ENCODE measurements at regions not wholly inside any gene's neighbourhood (a gene's known extent, or its start where the extent isn't known, plus 50 kb on each side); places are given as distances from the start of the nearest gene placed in this dataset.
"Not testable (repeated sequence)": the region's sequence is repeated elsewhere in the genome, so short reads cannot be mapped to it uniquely, and the experiment has no call there.

DNA sequence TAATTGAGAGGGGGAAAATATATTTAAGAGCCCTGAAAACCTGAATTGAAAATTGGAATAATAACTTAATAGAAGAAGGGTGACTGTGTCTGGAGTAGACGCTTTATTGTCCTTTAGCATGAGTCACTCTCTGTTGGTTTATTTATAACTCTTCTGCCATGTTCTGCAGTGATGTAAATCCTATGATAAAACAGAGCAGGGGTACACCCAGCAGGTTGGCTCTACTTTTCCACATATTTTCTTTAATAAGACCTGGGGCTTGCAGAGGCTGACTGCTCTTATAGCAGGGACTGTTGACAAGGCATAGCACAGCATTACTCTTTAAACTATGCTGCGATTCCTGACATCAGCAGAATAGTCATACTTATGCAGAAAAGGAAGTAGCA, 389.9 kb upstream of the PCDH9 start:
- DNase-seq, result peak; percentile 70

DNA sequence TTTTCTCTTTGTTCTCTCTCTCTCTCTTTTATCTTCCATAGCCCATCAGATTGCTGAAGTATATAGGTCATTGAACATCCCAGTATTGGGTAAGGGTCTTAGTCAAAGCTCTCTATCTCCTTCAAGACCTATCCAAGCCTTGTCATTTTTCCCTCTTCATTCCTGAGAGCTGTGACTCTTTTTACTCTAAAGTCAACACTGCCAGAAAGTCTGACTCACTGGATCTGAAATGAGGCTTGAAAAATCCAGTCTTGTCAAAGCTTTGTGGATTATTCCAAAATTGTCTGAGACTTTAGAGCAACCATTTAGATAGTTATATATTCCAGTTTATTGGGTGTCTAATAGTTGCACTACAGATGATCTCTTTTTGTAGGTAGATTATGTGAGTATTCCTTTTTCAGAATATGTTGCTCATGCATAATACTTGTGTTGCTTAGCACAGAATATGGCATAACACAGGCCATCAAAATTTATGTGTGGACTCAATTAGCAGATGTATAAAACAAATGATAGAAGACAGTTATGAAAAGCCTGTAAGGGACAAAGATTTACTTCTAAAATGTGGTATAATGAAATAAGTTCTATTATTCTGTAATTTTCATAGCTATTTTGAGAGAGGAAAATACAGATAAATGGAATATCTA, 389.3 kb upstream of the PCDH9 start:
- DNase-seq, result peak; percentile 82

DNA sequence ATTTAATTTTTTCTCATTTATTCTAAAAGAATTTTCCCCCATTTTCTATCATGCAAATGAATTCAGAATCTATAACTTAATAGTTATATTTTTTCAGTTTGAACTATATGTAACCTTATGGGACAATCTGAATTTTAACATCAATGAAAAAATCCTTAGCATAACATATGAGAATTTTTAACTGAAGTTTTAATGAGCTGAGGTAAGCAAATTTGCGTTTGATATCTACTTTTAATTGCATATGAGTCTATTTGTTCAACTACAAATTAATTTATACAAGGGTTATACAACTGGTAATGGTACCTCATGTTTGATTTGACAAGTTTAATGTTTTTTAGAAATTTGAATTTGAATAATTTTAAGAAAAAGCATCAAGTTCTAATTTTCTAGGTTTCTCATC, 384.4 kb upstream of the PCDH9 start:
- DNase-seq, result no peak

DNA sequence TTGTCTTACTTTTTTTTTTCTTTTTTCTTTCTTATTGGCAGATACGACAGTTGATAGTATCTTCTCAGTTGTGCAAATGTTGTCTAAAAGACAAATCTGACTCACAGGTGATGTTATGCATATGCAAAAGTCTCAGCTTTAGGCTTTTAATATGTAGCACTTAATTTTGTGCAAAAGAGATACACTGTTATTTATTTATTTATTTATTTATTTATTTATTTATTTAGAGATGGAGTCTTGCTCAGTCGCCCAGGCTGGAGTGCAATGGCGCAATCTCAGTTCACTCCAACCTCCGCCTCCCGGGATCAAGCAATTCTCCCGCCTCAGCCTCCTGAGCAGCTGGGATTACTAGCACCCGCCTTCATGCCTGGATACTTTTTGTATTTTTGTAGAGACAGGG, 383.9 kb upstream of the PCDH9 start:
- no peak for DNase-seq

DNA sequence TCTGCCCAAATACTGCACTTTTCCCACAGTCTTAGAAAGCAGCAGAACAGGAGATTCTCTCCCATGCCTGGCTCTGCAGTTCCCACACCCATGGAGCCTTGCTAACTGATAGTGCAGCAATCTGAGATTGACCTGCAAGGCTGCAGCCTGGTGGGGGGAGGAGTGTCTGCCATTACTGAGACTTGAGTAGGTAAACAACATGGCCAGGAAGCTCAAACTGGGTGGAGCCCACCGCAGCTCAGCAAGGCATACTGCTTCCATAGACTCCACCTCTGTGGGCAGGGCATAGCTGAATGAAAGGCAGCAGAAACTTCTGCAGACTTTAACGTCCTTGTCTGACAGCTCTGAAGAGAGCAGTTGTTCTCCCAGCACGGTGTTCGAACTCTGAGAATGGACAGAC, 358.5 kb upstream of the PCDH9 start:
- DNase-seq, result no peak

DNA sequence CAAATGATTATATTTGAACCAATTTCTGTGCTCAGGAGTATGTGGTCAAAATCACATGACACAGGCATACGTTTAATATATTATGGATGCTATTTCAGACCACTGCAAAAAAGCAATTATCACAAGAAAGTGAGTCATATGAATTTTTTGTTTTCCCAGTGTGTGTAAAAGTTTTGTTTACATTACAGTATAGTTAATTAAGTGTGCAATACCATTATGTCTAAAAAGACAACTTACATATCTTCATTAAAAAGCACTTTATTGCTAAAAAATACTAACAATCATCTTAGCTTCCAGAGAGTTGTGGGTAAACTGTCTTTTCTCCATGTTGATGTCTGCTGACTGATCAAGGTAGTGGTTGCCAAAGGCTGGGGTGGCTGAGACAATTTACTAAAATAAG, 347.2 kb upstream of the PCDH9 start:
- no peak for DNase-seq

DNA sequence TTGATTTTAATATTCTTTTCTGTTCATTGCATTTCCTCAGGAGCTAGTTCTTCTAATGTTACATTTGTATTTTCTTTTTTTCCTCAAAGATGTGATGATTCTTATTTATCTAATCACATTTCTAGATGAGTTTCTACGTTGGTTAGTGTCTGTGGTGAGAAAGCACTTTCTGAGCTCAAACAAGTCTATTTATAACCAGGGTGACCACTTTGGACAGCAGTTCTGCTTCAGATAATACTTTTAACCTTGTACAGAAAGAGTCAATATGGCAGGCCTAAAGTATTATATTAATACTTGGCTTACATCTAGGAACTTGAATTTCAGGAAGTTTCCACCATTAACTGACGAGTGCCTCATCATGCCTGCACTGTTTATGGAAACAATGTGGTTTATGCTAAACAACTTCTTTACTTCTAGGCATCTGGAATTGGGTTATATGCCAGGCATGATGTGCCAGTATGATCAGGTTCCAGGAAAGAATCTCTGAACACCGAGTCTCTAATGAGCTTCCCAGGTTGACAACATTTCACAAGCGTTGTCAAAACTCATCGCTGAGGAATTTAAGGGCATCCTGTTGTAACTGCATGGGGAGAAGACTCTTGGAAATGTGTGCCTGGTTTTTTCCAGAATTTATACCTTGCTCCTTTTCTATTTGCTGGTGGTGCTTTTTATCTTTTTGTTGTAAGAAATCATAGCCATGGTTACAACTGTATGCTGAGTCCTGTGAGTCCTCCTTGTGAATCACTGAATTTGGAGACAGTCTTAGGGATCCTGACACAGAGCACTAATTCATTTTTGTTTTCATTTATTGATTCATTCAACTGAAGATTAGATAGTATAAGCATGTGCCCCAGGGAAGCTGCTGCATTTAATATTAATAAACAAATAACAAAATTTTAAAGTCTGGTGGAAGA, 344.4 kb upstream of the PCDH9 start:
- DNase-seq, result peak; percentile 54

DNA sequence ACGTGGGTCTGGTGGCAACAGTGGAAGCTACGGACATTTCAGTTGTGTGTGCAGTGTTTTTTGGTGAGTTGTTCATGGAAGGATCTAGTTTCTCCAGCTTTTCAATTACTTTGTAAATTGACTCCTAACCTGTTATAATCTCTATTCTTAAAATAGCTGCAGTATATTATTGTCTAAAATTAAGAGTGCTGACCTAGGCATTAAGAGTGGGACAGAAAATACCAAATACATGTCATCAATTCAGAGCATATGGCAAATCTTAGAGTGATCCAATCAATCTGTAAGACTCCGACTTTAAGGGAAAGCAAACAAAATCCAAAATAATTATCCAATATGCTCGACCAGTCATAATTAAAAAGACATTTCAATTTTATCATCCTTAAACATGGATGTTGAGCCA, 338.1 kb upstream of the PCDH9 start:
- no peak for DNase-seq

DNA sequence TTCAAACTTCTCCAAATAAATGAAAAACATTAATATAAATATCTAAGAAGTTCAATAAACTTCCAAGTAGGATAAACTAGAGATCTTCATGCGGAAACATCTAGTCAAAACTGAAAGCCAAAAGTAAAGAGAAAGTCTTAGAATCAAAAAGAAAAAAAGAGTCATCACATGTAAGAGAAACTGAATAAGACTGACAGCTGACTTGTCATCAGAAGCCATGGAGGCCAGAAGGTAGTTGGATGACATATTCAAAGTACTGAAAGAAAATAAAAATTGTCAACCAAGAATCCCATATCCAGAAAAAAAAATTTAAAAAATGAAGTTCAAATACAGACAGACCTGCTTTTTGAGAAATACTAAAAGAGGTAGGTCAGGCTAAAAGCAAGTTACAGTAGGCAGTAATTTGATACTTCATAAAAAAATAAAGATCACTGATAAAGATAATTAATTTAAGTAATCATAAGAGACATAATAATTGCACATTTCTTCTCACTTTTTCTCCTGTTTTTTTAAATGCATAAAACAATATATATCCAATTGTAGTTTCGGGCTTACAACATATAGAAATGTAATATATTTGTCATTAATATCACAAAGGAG, 327.6 kb upstream of the PCDH9 start:
- DNase-seq, result peak; percentile 8

DNA sequence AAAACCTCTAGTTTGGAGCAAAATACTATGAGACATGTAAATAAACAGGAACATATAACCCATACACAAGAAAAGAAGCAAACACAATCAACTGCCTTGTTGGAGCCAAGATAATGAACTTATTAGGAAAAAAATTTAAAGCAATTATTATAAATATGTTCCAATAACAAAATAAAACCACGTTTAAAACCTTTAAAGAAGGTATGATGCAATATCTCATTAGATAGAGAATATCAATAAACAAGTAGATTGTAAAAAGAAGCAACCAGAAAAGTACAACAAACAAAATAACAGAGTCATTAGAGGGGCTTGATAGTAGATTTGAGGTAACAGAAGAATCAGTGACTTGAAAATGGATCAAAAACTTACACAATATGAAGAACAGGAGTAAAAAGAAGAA, 327.0 kb upstream of the PCDH9 start:
- no peak for DNase-seq

DNA sequence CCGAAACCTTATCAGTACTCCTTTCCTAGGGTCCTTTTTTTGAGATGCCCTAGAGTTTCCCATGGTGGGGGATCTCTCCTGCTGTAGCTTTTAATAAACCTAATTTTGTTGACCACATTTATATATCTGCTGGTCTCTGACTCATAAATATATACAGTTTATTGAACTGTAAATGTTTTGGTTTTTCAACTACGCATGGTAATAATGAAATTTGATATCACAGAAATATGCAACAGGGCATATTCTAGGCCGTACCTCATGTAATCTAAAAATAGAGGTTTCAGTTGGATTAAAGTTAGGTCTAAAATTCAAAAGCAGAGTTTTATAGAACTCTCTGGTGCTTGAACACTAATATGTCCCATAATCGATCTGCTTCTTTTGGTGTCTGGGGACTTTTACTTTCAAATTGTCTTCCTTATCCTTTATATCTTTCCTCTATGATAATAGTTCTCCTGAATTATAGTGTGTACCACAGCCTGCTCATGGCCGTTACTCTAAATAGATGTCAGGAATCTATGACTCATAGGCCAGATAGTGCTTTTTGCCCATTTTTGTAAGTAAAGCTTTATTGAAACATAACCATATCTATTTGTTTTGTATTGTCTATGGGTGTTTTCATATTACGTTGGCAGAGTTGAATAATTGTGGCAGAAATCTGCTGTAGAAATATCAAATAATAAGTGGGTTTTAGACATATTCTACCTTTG, 324.8 kb upstream of the PCDH9 start:
- peak; percentile 33 for DNase-seq

DNA sequence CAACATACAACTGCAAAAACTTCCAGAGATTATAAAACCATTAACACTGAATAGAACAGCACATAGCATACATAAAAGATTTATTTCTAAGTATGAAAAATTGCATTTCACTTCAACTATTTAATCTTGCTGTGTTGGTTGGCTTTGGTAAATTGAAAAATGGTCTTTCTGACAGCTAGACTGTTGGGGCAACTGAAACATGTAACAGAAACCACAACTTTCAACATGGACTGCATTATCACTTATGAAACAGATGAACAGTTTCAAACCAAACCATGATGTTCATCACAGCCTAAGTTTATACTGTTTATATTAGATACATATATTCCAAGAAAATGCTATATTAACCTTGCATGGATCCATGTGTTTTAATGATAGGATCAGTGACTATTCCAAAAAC, 324.1 kb upstream of the PCDH9 start:
- DNase-seq, result peak; percentile 70

DNA sequence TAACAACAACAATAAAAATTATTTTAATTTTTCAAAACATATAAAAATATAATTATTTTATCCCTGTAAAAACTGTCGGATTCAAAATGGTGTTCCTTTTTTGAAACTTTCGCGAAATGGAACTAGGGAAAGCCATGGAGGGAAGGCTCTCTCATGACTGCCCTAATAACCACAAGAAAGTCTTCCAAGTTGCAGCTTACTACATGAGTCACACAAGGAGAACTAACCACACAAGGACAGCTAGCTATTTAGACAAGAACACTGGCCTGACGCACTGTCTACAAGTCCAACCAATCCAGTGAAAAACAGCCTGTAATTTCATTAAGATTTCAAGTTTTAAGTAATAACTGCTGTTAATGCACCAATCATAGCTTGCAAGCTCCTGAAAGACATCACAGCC, 319.2 kb upstream of the PCDH9 start:
- DNase-seq, result peak; percentile 74

DNA sequence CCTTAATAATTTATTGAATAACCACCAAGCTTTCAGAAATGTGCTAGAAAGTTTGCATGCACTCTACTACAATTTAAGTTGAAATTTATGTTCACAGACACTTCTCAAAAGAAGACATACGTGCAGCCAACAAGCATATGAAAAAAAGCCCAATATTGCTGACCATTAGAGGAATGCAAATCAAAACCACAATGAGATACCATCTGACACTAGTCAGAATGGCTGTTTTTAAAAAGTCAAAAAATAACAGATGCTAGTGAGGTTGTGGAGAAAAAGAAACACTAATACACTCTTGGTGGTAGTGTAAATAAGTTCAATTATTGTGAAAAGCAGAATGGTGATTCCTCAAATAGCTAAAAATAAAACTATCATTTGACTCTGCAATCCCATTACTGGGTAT, 308.8 kb upstream of the PCDH9 start:
- peak; percentile 38 for DNase-seq

DNA sequence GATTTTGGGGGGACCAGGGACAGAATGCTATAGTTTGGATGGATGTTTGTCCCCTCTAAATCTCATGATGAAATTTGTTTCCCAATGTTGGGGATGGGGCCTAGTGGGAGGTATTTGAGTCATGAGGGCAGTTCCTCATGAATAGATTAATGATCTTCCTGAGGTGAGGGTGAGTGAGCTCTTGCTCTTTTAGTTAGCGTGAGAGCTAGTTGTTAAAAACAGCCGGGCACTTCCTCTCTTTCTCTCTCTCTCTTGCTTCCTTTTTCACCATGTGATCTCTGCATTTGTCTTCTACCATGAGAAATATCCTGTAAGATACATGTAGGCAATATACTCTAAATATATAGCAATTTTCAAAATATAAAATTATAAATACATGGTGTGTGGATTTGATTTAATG, 290.8 kb upstream of the PCDH9 start:
- DNase-seq, result no peak

DNA sequence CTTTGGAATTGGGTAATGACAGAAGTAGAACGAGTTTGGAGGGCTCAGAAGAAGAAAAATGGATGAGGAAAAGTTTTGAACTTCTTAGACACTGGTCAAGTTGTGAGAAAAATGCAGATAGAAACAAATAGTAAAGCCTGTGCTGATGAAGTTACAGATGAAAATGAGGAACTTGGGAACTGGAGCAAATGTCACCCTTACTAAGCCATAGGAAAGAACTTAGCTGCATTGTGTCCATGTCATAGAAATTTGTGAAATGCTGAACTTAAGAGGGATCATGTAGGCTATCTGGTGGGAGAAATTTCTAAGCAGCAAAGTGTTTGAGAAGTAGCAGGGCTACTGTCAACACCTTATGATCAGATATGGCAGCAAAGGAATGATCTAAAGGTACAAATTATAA, 289.2 kb upstream of the PCDH9 start:
- DNase-seq, result no peak

DNA sequence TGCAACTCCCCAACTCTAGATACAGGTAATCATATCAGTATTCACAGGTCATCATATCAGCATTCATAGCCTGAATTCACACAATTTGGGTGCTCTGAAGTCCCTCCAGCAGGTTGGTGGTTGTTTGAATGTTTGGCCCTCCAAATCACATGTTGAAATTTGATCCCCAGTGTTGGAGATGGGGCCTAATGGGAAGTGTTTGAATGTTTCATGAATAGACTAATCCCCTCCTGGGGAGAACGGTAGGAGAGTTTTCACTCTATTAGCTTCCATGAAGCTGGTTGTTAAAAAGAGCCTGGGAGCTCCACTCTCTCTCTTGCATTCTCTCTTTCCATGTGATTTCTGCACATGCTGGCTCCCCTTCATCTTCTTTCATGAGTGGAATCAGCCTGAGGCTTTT, 288.6 kb upstream of the PCDH9 start:
- DNase-seq, result no peak

DNA sequence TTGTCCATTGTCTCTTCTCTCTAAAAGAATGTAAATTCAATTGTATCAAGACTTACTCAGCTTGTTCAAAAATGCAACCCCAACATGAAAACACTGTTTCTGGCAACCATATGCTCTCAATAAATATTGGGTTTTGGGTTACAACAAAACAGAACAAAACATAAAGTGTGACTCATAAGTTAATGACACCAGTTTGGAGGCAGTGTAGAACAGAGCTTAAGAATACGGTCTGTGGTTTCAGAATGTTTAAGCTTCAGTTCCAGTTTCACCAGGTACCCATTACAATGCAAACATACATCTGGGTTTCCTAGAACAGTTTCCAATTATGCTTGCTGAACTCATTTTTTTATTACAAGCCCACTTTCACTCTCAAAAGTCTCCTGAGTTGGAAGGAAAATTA, 285.8 kb upstream of the PCDH9 start:
- peak; percentile 72 for DNase-seq

DNA sequence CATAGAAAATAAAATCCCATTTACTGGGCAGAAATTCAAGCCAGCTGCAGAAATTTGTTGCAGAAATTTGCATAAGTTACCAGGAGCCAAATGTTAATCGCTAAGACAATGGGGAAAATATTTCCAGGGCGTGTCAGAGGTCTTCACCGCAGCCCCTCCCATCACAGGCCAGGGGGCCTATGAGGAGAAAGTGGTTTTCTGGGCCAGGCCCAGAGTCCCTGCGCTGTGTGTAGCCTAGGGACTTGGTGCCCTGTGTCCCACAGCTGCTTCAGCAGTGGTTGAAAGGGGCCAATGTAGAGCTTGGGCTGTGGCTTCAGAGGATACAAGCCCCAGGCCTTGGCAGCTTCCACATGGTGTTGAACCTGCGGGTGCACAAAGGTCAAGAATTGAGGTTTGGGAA, 278.9 kb upstream of the PCDH9 start:
- DNase-seq, result no peak

DNA sequence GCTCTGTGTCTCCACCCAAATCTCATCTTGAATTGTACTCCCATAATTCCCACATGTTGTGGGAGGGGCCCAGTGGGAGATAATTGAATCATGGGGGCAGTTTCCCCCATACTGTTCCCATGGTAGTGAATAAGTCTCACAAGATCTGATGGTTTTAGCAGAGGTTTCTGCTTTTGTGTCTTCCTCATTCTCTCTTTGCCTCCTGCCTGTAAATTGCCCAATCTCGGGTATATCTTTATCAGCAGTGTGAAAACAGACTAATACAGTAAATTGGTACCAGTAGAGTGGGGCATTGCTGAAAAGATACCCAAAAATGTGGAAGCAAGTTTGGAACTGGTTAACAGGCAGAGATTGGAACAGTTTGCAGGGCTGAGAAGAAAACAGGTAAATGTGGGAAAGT, 278.1 kb upstream of the PCDH9 start:
- not testable (repeated sequence) for DNase-seq

DNA sequence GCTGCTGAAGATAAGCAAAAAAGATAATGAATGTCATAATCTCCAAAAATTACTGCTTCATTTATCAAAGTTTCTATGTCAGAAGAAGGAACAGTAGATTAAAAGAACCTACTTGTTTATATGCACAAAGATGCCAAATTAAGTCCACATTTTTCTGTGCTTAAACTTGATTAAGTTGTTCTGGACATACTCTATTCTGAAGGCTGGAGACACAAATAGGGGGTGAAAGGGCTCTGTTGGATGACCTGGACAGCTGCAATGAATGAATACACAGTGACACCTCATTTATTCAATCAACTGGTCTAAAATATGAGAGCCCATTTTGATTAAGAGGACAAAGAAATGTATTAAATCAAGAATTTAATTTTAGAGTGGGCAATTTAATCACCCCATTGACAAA, 276.3 kb upstream of the PCDH9 start:
- no peak for DNase-seq

DNA sequence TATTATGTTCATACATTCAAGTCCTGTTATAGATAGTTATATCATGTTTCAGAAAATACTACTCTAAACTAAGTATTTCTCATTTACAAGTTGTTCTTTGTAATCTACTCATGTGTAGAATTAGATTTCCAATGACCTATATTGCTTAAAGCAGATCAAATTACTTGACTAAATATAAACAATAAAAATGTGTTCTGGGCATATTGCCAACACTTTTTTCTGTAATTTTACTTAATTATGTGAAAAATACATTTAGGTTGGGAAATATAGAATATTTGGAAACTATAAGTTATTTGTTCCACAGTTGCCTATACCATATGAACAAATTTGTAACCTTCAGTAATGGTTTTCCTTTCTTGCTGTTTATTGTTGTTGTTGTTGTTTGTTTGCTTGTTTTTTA, 275.2 kb upstream of the PCDH9 start:
- no peak for DNase-seq

DNA sequence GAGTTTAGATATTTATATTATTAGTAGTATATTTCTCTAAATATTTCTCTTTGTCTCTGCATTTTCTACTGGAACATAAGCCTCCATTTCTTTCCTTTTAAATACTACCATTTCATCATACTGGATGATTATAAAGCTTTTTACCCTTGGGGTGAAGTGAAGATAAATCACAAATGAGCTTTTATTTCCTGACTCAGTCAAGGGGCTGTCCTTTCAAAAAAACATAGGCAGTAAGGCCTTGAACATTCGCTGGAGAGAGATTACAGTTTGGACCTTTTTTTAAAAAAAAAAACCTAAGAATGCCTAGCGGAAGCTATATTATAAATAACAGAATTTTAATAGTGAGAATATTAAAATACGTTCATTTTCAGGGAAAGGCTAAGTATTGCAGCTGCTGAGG, 268.8 kb upstream of the PCDH9 start:
- no peak for DNase-seq

DNA sequence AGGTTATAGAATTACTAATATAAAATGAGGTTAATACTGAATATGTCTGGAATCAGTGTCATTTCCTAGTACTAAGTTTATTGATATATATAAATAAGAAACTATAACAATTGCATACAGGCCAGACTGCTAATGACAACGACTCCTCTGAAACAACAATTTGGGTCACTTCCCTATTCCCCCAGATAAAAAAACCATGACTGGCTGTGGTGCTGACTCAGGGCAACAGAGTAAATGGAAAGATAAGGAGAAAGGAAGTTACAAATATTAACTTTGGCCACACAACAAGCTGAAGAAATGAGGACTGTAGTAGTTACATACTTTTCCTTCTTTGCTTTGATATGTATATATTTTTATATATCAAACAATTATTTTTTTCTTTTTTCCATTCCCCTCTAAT, 263.7 kb upstream of the PCDH9 start:
- DNase-seq, result no peak

All from fibroblast of skin of right biceps (primary cell).